ENCODE measurements at regions not wholly inside any gene's neighbourhood (a gene's known extent, or its start where the extent isn't known, plus 50 kb on each side); places are given as distances from the start of the nearest gene placed in this dataset.

DNA sequence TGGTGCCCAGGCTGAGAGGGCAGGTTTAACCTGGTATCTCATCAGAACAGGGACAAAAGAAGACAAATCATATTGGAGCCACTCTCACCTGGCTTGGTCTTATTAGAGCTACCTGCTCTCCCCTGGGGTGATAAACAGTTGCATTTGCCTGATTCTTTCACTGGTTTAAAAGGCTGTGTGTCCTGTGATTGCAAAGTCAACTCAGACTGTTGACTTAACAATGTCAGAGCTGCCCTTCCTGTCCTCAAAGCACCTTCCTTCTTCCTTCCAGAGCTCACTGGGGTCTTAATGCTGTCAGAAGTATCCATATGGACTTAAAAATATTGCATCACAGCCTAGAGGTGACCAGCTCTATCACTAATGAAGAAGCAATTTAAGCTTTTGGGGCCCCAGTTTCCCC, 50.5 kb upstream of the MINAR1 start (continued):
- TF ChIP-seq, protein P1, sequence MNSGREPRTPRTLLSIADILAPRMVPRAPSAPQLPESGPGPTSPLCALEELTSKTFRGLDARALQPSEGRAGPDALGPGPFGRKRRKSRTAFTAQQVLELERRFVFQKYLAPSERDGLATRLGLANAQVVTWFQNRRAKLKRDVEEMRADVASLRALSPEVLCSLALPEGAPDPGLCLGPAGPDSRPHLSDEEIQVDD (CRISPR knock-in tag; IDR thresholded peaks at IDR 0.05; ENCODE audit: borderline replicate concordance), result no peak
- TF ChIP-seq ZNF343 (CRISPR knock-in tag; IDR thresholded peaks at IDR 0.05) (no peak), FOXP1 (IDR thresholded peaks at IDR 0.05) (no peak), FOXP1 (CRISPR knock-in tag; IDR thresholded peaks at IDR 0.05) (0 out of 2 replicates have a peak, but pooled peaks have one; percentile 12), RXRB (CRISPR knock-in tag; IDR thresholded peaks at IDR 0.05; ENCODE audit: borderline replicate concordance) (peak; percentile 47; the same call in 1 of the 2 replicates), AKAP8 (CRISPR knock-in tag; IDR thresholded peaks at IDR 0.05) (no peak), ZNF101 (CRISPR knock-in tag; IDR thresholded peaks at IDR 0.05; ENCODE audit: borderline replicate concordance, low read depth) (no peak), ZNF431 (CRISPR knock-in tag; IDR thresholded peaks at IDR 0.05; ENCODE audit: borderline replicate concordance, low read depth) (no peak), ZNF335 (CRISPR knock-in tag; IDR thresholded peaks at IDR 0.05) (no peak), FOXA3 (CRISPR knock-in tag; IDR thresholded peaks at IDR 0.05) (peak; percentile 32; the same call in 1 of the 2 replicates), THAP11 (CRISPR knock-in tag; IDR thresholded peaks at IDR 0.05) (no peak), RARA (CRISPR knock-in tag; IDR thresholded peaks at IDR 0.05) (0 out of 2 replicates have a peak, but pooled peaks have one; percentile 36), ZNF256 (CRISPR knock-in tag; conservative IDR thresholded peaks at IDR 0.05) (no peak), NFIC (IDR thresholded peaks at IDR 0.05; ENCODE audit: low read length) (no peak), KLF16 (CRISPR knock-in tag; IDR thresholded peaks at IDR 0.05) (no peak)
- TF ChIP-seq, protein P2, sequence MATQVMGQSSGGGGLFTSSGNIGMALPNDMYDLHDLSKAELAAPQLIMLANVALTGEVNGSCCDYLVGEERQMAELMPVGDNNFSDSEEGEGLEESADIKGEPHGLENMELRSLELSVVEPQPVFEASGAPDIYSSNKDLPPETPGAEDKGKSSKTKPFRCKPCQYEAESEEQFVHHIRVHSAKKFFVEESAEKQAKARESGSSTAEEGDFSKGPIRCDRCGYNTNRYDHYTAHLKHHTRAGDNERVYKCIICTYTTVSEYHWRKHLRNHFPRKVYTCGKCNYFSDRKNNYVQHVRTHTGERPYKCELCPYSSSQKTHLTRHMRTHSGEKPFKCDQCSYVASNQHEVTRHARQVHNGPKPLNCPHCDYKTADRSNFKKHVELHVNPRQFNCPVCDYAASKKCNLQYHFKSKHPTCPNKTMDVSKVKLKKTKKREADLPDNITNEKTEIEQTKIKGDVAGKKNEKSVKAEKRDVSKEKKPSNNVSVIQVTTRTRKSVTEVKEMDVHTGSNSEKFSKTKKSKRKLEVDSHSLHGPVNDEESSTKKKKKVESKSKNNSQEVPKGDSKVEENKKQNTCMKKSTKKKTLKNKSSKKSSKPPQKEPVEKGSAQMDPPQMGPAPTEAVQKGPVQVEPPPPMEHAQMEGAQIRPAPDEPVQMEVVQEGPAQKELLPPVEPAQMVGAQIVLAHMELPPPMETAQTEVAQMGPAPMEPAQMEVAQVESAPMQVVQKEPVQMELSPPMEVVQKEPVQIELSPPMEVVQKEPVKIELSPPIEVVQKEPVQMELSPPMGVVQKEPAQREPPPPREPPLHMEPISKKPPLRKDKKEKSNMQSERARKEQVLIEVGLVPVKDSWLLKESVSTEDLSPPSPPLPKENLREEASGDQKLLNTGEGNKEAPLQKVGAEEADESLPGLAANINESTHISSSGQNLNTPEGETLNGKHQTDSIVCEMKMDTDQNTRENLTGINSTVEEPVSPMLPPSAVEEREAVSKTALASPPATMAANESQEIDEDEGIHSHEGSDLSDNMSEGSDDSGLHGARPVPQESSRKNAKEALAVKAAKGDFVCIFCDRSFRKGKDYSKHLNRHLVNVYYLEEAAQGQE (IDR thresholded peaks at IDR 0.05; ENCODE audit: borderline replicate concordance in 1 of 2, low read depth in 1 of 2, low read length in 2 of 2), result no peak
- TF ChIP-seq, protein P3, sequence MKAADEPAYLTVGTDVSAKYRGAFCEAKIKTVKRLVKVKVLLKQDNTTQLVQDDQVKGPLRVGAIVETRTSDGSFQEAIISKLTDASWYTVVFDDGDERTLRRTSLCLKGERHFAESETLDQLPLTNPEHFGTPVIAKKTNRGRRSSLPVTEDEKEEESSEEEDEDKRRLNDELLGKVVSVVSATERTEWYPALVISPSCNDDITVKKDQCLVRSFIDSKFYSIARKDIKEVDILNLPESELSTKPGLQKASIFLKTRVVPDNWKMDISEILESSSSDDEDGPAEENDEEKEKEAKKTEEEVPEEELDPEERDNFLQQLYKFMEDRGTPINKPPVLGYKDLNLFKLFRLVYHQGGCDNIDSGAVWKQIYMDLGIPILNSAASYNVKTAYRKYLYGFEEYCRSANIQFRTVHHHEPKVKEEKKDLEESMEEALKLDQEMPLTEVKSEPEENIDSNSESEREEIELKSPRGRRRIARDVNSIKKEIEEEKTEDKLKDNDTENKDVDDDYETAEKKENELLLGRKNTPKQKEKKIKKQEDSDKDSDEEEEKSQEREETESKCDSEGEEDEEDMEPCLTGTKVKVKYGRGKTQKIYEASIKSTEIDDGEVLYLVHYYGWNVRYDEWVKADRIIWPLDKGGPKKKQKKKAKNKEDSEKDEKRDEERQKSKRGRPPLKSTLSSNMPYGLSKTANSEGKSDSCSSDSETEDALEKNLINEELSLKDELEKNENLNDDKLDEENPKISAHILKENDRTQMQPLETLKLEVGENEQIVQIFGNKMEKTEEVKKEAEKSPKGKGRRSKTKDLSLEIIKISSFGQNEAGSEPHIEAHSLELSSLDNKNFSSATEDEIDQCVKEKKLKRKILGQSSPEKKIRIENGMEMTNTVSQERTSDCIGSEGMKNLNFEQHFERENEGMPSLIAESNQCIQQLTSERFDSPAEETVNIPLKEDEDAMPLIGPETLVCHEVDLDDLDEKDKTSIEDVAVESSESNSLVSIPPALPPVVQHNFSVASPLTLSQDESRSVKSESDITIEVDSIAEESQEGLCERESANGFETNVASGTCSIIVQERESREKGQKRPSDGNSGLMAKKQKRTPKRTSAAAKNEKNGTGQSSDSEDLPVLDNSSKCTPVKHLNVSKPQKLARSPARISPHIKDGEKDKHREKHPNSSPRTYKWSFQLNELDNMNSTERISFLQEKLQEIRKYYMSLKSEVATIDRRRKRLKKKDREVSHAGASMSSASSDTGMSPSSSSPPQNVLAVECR (CRISPR knock-in tag; IDR thresholded peaks at IDR 0.05; ENCODE audit: borderline replicate concordance), result no peak
- TF ChIP-seq, protein P4, sequence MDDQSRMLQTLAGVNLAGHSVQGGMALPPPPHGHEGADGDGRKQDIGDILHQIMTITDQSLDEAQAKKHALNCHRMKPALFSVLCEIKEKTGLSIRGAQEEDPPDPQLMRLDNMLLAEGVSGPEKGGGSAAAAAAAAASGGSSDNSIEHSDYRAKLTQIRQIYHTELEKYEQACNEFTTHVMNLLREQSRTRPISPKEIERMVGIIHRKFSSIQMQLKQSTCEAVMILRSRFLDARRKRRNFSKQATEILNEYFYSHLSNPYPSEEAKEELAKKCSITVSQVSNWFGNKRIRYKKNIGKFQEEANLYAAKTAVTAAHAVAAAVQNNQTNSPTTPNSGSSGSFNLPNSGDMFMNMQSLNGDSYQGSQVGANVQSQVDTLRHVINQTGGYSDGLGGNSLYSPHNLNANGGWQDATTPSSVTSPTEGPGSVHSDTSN (CRISPR knock-in tag; IDR thresholded peaks at IDR 0.05; ENCODE audit: borderline replicate concordance), result no peak
- TF ChIP-seq, protein P5, sequence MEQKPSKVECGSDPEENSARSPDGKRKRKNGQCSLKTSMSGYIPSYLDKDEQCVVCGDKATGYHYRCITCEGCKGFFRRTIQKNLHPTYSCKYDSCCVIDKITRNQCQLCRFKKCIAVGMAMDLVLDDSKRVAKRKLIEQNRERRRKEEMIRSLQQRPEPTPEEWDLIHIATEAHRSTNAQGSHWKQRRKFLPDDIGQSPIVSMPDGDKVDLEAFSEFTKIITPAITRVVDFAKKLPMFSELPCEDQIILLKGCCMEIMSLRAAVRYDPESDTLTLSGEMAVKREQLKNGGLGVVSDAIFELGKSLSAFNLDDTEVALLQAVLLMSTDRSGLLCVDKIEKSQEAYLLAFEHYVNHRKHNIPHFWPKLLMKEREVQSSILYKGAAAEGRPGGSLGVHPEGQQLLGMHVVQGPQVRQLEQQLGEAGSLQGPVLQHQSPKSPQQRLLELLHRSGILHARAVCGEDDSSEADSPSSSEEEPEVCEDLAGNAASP (CRISPR knock-in tag; IDR thresholded peaks at IDR 0.05; ENCODE audit: borderline replicate concordance), result peak; percentile 78; the same call in 1 of the 2 replicates
- TF ChIP-seq, protein P6, sequence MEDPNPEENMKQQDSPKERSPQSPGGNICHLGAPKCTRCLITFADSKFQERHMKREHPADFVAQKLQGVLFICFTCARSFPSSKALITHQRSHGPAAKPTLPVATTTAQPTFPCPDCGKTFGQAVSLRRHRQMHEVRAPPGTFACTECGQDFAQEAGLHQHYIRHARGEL (CRISPR knock-in tag; IDR thresholded peaks at IDR 0.05), result no peak
